Right ventricle myocardium inferior (tissue), 1 donor: ENCODE measurements at regions not wholly inside any gene's neighbourhood (a gene's known extent, or its start where the extent isn't known, plus 50 kb on each side); places are given as distances from the start of the nearest gene placed in this dataset.
A peak's percentile ranks its signal among the peaks of the same experiment; 100 is the strongest.
"Not testable (repeated sequence)": the region's sequence is repeated elsewhere in the genome, so short reads cannot be mapped to it uniquely, and the experiment has no call there.

ENCODE experiments used
- ATAC-seq: fragments of 200-7000 bp; cut with Tn5 transposase; one replicate; pipeline ENCODE4 v1.9.1; 2020; ENCODE audit warnings: mild to moderate bottlenecking, moderate library complexity
- DNase-seq: peaks from one replicate; pipeline ENCODE4 v3.0.0; 2021; ENCODE audit errors: missing footprints
- intact Hi-C: fragments of 100-400 bp; cut with DNase I; formaldehyde crosslinking; loops from one replicate; pipeline ENCODE4 v1.11.0; 2022
- donor health status: DM: no; HTN: yes; CAD: no; lungs with severe emphysema.

- DNase-seq (no peak), ATAC-seq (no peak)
- intact Hi-C loops: no loop called here
Measured at GRCh38 chr11:22567759-22568158, 57.9 kb downstream of the FANCF start.

- DNase-seq (no peak), ATAC-seq (no peak)
- intact Hi-C loops: no loop called here
Measured at GRCh38 chr11:22566293-22566692, 59.3 kb downstream of the FANCF start.

- ATAC-seq: no peak
- intact Hi-C loops: no loop called here
- no peak for DNase-seq
Measured at GRCh38 chr11:22561283-22561682, 64.3 kb downstream of the FANCF start.

DNA sequence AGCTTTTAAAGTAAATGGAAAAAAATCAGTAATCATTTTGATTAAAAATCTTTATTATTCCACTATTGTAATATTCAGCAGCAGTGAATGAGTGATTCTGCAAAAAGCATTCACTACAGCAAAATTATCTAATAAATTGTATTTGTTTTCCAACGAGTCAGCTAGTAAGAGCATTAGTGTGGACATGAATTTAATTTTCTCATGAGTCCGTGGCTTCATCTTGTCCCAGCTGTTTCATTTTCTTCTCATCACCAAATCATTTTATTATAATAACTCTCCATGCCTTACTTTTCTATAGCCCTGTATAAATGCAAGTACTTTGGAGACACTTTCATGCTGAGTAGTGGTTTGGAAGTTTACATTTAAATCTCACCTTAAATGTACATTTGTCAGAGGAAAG is 66.2 kb downstream of the FANCF start:
- DNase-seq: no peak
- intact Hi-C loops: no loop called here
- no peak for ATAC-seq

GRCh38 chr11:22558664-22559063 is 67.0 kb downstream of the FANCF start:
- DNase-seq (no peak), ATAC-seq (peak; percentile 39)
- intact Hi-C loops: no loop called here

- DNase-seq: no peak
- ATAC-seq: no peak
- intact Hi-C loops: no loop called here
Measured at GRCh38 chr11:22556381-22556780, 69.2 kb downstream of the FANCF start.

- ATAC-seq (no peak), DNase-seq (no peak)
- intact Hi-C loops: no loop called here
Measured at GRCh38 chr11:22555881-22556280, 69.7 kb downstream of the FANCF start.

DNA sequence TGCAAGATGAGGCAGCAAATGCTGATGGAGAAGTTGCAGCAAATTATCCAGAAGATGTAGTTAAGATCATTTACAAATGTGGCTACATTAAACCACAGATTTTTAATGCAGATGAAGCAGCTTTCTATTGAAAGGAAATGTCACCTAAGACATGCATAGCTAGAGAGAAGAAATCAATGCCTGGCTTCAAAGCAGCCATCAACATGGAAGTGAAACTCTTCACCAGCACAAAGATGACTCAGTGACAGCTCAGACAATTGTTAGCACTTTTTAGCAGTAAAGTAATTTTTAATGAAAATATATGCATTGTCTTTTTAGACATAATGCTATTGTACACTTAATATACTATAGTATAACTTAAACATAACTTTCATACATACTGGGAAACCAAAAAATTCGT is 71.4 kb downstream of the FANCF start:
- ATAC-seq (no peak), DNase-seq (no peak)
- intact Hi-C loops: no loop called here

GRCh38 chr11:22552885-22553284 is 72.7 kb downstream of the FANCF start:
- no peak for ATAC-seq
- intact Hi-C loops: no loop called here
- DNase-seq: no peak

- ATAC-seq: no peak
- no peak for DNase-seq
- intact Hi-C loops: no loop called here
Measured at GRCh38 chr11:22546746-22547145, 78.9 kb downstream of the FANCF start.

DNA sequence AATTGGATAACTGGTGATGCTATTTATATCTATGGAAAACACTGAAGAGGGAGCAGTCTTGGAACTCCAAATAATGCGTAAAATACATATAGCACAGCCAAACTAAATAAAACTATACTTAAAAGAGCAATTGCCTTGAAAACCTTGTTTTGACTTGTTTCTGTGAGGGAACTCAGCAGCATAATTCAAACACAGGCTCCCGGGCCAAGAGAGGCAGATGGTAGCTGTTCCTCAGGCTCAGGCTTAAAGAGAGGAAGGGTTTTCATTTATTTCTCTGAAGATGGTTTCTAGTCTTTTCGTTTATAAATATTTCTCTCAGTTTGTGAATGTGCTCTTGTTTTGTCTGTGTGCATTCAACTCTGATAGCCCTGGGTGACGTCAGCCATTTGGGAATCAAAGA is 82.4 kb downstream of the FANCF start:
- DNase-seq (no peak), ATAC-seq (no peak)
- intact Hi-C loops: no loop called here

DNA sequence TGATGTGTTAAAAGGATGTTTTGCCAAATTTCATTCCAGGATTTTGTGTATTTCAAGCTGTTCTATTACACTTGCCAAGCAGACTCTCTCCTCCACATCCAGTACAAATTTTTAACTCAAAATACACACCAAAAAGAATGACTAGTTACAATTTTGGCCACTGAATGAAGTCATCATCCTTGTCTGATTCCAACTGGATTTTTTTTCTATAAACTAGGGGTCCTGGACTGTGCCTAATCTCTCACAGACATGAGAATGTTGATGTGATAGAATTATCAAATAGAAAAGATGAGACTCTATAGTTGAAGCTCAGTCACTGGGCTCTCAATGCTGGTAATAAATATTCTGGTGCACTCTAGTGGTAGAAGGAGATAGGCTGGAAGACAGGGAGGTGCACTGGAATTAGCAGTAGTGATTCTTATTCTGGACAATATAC is 85.8 kb downstream of the FANCF start:
- no peak for DNase-seq
- intact Hi-C loops: loop anchor here (10.0 kb wide), 1 partner anchor 205 kb away; the partner anchor contains the start of gene SLC17A6
- no peak for ATAC-seq

GRCh38 chr11:22536071-22536470 is 89.6 kb downstream of the FANCF start:
- DNase-seq: no peak

GRCh38 chr11:22528612-22529429 is 96.8 kb downstream of the FANCF start:
- ATAC-seq, intact Hi-C loops, DNase-seq: not testable (repeated sequence)

More at GRCh38 chr11:22536071-22536470, 89.6 kb downstream of the FANCF start:
- intact Hi-C loops: loop anchor here (10.0 kb wide), 1 partner anchor 201 kb away; the partner anchor contains the start of gene SLC17A6
- ATAC-seq: no peak

DNA sequence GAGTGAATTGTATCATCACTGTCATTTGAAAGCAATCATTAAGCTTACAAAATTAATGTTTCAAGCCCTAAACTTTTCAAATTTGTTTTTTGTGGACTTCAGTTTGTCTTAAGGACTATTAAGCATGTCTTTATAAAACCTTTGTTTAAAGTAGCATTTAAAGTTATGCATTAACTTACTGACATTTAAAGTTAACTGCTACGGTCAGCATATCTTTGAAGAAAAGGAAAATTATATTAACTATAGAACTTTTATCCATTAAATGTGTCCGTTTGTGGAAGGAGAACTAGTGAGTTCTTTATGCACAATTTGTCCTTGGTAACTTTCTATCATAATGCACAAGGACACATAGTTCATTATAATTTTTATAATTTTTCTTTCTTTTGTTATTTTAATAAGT is 103.4 kb downstream of the FANCF start:
- intact Hi-C loops: no loop called here
- no peak for ATAC-seq
- no peak for DNase-seq

DNA sequence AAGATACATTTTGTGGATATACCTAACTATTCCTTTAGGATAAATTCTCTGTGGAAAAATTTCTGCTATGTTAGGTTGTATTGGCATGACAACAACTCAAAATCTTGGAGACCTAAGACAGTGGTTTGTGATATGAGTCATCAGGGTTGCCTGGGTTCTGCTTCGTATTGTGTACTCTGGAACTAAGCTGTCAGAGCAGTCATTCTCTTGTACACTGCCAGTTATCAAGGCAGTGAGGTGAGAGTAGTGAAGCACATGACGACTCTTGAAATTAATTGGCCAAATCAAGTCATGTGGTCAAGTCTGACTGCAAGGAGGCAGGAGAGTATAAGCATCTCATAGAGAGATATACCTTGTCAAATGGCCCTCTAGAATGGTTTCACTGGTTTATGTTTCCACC is 104.4 kb downstream of the FANCF start:
- intact Hi-C loops: no loop called here
- DNase-seq (no peak), ATAC-seq (no peak)

GRCh38 chr11:22520521-22520920 is 105.1 kb downstream of the FANCF start:
- DNase-seq (no peak), ATAC-seq (no peak)
- intact Hi-C loops: no loop called here

DNA sequence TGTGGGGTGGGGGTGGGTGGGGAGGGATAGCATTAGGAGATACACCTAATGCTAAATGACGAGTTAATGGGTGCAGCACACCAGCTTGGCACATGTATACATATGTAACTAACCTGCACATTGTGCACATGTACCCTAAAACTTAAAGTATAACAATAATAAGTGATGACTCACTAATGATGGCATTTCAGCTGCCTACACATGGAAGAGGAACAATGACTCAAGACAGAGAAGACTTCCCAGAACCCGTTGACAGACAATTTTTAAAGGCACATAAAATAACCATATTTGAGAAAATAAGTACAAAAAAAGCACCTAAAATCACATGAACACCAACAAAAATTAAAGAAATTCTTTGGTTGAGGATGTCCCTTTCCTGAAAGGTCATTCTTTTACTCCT is 107.3 kb downstream of the FANCF start:
- intact Hi-C loops, DNase-seq, ATAC-seq: not testable (repeated sequence)

DNA sequence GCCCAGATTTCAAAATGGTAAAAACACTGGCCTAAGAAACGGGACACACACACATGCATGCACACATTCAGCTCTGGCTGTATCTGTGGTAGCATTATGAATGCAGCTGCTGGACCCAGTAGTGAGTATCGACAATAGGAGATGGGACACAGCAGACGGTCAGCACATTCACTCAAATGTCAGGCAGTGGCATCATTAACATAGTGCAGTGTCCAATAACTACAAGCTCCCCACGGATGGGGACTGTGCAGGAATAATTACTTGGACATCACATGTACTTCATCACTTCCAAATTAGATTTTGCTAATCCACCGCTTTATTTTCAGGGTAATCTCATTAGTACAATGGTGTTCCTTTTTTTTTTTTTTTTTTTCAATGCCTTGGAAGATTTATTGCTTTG is 109.5 kb downstream of the FANCF start:
- ATAC-seq (no peak), DNase-seq (no peak)
- intact Hi-C loops: no loop called here

- intact Hi-C loops: no loop called here
- no peak for DNase-seq
- ATAC-seq: no peak
Measured at GRCh38 chr11:22512457-22512856, 113.2 kb downstream of the FANCF start.

DNA sequence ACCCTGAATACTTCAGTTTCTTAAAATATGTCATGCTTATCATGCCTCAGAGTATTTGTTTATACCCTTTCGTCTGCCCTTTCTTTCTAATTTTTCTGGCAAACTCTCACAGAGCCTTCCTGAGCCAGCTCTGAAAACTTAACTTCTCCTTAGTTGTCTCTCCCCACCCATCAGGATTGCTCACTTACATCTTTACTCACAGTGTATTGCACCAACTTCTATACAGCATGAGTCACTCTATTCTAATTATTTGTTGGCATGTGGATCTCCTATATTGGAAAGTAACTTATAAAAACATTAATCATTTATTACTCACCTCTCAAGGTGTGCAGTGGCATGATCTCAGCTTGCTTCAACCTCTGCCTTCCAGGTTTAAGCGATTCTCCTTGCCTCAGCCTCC is 114.9 kb downstream of the FANCF start:
- DNase-seq (no peak), ATAC-seq (no peak)
- intact Hi-C loops: no loop called here
